GM18517 (cell line): ENCODE measurements at regions not wholly inside any gene's neighbourhood (a gene's known extent, or its start where the extent isn't known, plus 50 kb on each side); places are given as distances from the start of the nearest gene placed in this dataset.
"Not testable (repeated sequence)": the region's sequence is repeated elsewhere in the genome, so short reads cannot be mapped to it uniquely, and the experiment has no call there.

ENCODE experiments used
- ATAC-seq: cut with Tn5 transposase; IDR thresholded peaks from one replicate; pipeline ENCODE4 v1.9.1; 2021; ENCODE audit warnings: mild to moderate bottlenecking, moderate library complexity; ENCODE audit not compliant: unreplicated experiment

GRCh38 chr13:90717451-90717936 lies 630.0 kb upstream of the MIR17HG start:
- no peak for ATAC-seq

- no peak for ATAC-seq
Measured at GRCh38 chr13:90719461-90719860, 628.0 kb upstream of the MIR17HG start.

- no peak for ATAC-seq
Measured at GRCh38 chr13:90721937-90722336, 625.5 kb upstream of the MIR17HG start.

GRCh38 chr13:90723381-90723780 lies 624.1 kb upstream of the MIR17HG start:
- no peak for ATAC-seq

GRCh38 chr13:90726375-90726774 lies 621.1 kb upstream of the MIR17HG start:
- ATAC-seq = no peak

GRCh38 chr13:90732049-90732448 lies 615.4 kb upstream of the MIR17HG start:
- ATAC-seq = no peak

- ATAC-seq = not testable (repeated sequence)
Measured at GRCh38 chr13:90734497-90734896, 613.0 kb upstream of the MIR17HG start.

- ATAC-seq = no peak
Measured at GRCh38 chr13:90738881-90739280, 608.6 kb upstream of the MIR17HG start.

GRCh38 chr13:90740099-90740498 lies 607.4 kb upstream of the MIR17HG start:
- ATAC-seq = no peak

- ATAC-seq = no peak
Measured at GRCh38 chr13:90742381-90742780, 605.1 kb upstream of the MIR17HG start.

GRCh38 chr13:90746230-90746629 lies 601.3 kb upstream of the MIR17HG start:
- no peak for ATAC-seq

GRCh38 chr13:90750021-90750420 lies 597.5 kb upstream of the MIR17HG start:
- no peak for ATAC-seq

GRCh38 chr13:90751026-90751425 lies 596.5 kb upstream of the MIR17HG start:
- no peak for ATAC-seq

- ATAC-seq = no peak
Measured at GRCh38 chr13:90752070-90752469, 595.4 kb upstream of the MIR17HG start.

- no peak for ATAC-seq
Measured at GRCh38 chr13:90757127-90757680, 590.3 kb upstream of the MIR17HG start.

- no peak for ATAC-seq
Measured at GRCh38 chr13:90760639-90761038, 586.8 kb upstream of the MIR17HG start.

GRCh38 chr13:90763476-90764150 lies 583.9 kb upstream of the MIR17HG start:
- ATAC-seq = no peak

- no peak for ATAC-seq
Measured at GRCh38 chr13:90766386-90766902, 581.0 kb upstream of the MIR17HG start.

- ATAC-seq = no peak
Measured at GRCh38 chr13:90768116-90768515, 579.4 kb upstream of the MIR17HG start.

GRCh38 chr13:90769387-90769786 lies 578.1 kb upstream of the MIR17HG start:
- ATAC-seq = no peak

- no peak for ATAC-seq
Measured at GRCh38 chr13:90770334-90770733, 577.2 kb upstream of the MIR17HG start.

- no peak for ATAC-seq
Measured at GRCh38 chr13:90773681-90774080, 573.8 kb upstream of the MIR17HG start.
